ENCODE measurements at regions not wholly inside any gene's neighbourhood (a gene's known extent, or its start where the extent isn't known, plus 50 kb on each side); places are given as distances from the start of the nearest gene placed in this dataset.
"Not testable (repeated sequence)": the region's sequence is repeated elsewhere in the genome, so short reads cannot be mapped to it uniquely, and the experiment has no call there.

DNA sequence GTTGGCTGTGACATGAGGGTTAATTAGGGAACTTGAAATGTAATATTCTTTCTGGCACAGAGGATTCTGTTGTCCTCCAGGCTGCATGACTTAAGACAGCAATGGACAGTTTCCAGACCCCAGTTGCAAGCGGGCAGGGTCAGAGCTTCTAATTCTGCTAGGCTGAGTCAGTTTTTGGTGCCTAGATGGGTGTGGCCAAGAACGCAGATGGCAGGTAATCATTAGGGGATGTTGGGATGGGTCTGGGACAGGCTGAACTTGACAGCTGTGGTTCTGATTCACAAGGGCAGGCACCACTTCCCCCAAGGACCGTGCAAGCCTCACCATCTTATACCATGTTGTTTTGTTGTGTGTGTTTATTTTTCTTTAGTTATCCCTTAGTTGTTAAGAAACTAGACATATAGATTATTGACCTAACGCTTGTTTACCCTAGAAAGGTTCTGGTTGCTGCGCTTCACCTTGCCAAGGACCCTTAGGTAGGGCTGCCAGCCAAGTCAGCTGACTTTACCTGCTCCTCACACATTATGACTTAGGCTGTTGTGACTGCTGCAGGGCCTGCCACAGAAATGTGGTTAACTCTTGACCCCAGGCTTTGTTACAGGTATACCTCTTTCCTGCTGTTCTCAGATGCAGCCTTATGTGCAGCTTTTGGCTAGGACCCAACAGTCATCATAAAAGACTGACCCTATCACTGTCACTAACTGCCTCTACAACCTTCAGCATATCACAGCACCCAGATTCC is 117.7 kb upstream of the KLF12 start:
- DNase-seq (ENCODE audit: low read depth) = no peak
- no peak overlapping the region for H3K4me3 ChIP-seq (ENCODE audit: low read length)
- TF ChIP-seq, protein P1, sequence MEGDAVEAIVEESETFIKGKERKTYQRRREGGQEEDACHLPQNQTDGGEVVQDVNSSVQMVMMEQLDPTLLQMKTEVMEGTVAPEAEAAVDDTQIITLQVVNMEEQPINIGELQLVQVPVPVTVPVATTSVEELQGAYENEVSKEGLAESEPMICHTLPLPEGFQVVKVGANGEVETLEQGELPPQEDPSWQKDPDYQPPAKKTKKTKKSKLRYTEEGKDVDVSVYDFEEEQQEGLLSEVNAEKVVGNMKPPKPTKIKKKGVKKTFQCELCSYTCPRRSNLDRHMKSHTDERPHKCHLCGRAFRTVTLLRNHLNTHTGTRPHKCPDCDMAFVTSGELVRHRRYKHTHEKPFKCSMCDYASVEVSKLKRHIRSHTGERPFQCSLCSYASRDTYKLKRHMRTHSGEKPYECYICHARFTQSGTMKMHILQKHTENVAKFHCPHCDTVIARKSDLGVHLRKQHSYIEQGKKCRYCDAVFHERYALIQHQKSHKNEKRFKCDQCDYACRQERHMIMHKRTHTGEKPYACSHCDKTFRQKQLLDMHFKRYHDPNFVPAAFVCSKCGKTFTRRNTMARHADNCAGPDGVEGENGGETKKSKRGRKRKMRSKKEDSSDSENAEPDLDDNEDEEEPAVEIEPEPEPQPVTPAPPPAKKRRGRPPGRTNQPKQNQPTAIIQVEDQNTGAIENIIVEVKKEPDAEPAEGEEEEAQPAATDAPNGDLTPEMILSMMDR (conservative IDR thresholded peaks at IDR 0.05; ENCODE audit: low read depth, low read length) = no peak

GRCh38 chr13:74250738-74251190 is 116.6 kb upstream of the KLF12 start:
- DNase-seq (ENCODE audit: low read depth) = no peak
- no peak overlapping the region for H3K4me3 ChIP-seq (ENCODE audit: low read length)

GRCh38 chr13:74248477-74248876 is 114.3 kb upstream of the KLF12 start:
- DNase-seq (ENCODE audit: low read depth) = no peak
- H3K4me3 ChIP-seq (ENCODE audit: low read length) = no peak overlapping the region
- TF ChIP-seq, protein P1 (conservative IDR thresholded peaks at IDR 0.05; ENCODE audit: low read depth, low read length) = no peak

More at GRCh38 chr13:74250738-74251190, 116.6 kb upstream of the KLF12 start:
- TF ChIP-seq, protein P1 (conservative IDR thresholded peaks at IDR 0.05; ENCODE audit: low read depth, low read length) = no peak

- TF ChIP-seq, protein P1 (conservative IDR thresholded peaks at IDR 0.05; ENCODE audit: low read depth, low read length) = no peak
- H3K4me3 ChIP-seq (ENCODE audit: low read length) = no peak overlapping the region
- DNase-seq (ENCODE audit: low read depth) = no peak
These were observed 112.3 kb upstream of the KLF12 start for GRCh38 chr13:74246487-74246886.

GRCh38 chr13:74243637-74244526 is 109.7 kb upstream of the KLF12 start:
- no peak overlapping the region for H3K4me3 ChIP-seq (ENCODE audit: low read length)
- DNase-seq (ENCODE audit: low read depth) = no peak
- TF ChIP-seq, protein P1 (conservative IDR thresholded peaks at IDR 0.05; ENCODE audit: low read depth, low read length) = no peak

- not testable (repeated sequence) for H3K4me3 ChIP-seq (ENCODE audit: low read length); DNase-seq (ENCODE audit: low read depth)
These were observed 107.1 kb upstream of the KLF12 start for GRCh38 chr13:74241343-74241742.

GRCh38 chr13:74230984-74231501 is 96.8 kb upstream of the KLF12 start:
- no peak for DNase-seq (ENCODE audit: low read depth)
- TF ChIP-seq, protein P1 (conservative IDR thresholded peaks at IDR 0.05; ENCODE audit: low read depth, low read length) = no peak
- H3K4me3 ChIP-seq (ENCODE audit: low read length) = no peak overlapping the region

Data from retinal pigment epithelial cell (primary cell).